Upper lobe of left lung (tissue), 6 donors: ENCODE measurements at regions not wholly inside any gene's neighbourhood (a gene's known extent, or its start where the extent isn't known, plus 50 kb on each side); places are given as distances from the start of the nearest gene placed in this dataset.

Experiments
- ATAC-seq, 2 donors: fragments of 200-7000 bp; cut with Tn5 transposase; one replicate each; pipeline ENCODE4 v1.9.1; 2022; ENCODE audit warnings: mild to moderate bottlenecking in 2 of 2, moderate library complexity in 2 of 2; ENCODE audit not compliant: low FRiP score in 2 of 2
- DNase-seq, 2 donors: peaks; one replicate each; pipeline ENCODE4 v3.0.0-alpha.2; 2019 to 2020
- H3K27ac ChIP-seq, 4 donors: fragments of 200-600 bp; sonication (generic); one replicate each; pipeline ENCODE4 v1.5.1; 2016 to 2019
- H3K27me3 ChIP-seq, 4 donors: fragments of 200-600 bp; sonication (generic); one replicate each; pipeline ENCODE4 v1.5.1; 2017 to 2019
- H3K36me3 ChIP-seq, 4 donors: fragments of 200-600 bp; sonication (generic); one replicate each; pipeline ENCODE4 v1.5.1; 2016 to 2019
- H3K4me1 ChIP-seq, 4 donors: fragments of 200-600 bp; sonication (generic); one replicate each; pipeline ENCODE4 v1.5.1; 2018 to 2019
- H3K4me3 ChIP-seq, 4 donors: fragments of 200-600 bp; sonication (generic); one replicate each; pipeline ENCODE4 v1.5.1; 2017 to 2019; ENCODE audit warnings: mild to moderate bottlenecking in 2 of 4, moderate library complexity in 1 of 4
- H3K9me3 ChIP-seq, 4 donors: fragments of 200-600 bp; sonication (generic); one replicate each; pipeline ENCODE4 v1.5.1; 2018 to 2019
- CTCF ChIP-seq, 6 experiments: fragments of 450-650 bp in 4 of 6; fragments of 200-600 bp in 2 of 6; sonication (generic) in 2 of 6; IDR thresholded peaks; one replicate each; pipeline ENCODE4 v1.5.1; 2016 to 2019; ENCODE audit warnings: antibody characterized with exemption in 6 of 6
- EP300 ChIP-seq, 4 donors: sonication (generic); formaldehyde crosslinking; IDR thresholded peaks; one replicate each; pipeline ENCODE4 v1.5.1; 2017; ENCODE audit warnings: antibody characterized with exemption in 4 of 4, control low read depth in 2 of 4
- POLR2A ChIP-seq, 4 donors: fragments of 450-650 bp; IDR thresholded peaks; one replicate each; pipeline ENCODE4 v1.5.1; 2016 to 2017; ENCODE audit warnings: antibody characterized with exemption in 4 of 4, mild to moderate bottlenecking in 2 of 4
- POLR2AphosphoS5 ChIP-seq, 2 donors: sonication (generic); formaldehyde crosslinking; IDR thresholded peaks; one replicate each; pipeline ENCODE4 v1.5.1; 2017; ENCODE audit warnings: antibody characterized with exemption in 2 of 2
- WGBS, 2 donors: methylation state at CpG; one replicate each; pipeline ENCODE4 v1.1.5; 2017 to 2018; 5-methylcytosine and 5-hydroxymethylcytosine counted together
- donor health status: DM: no; HTN: no; CAD: no; lungs with moderate emphysema.
- donor health status: DM: no; HTN: yes; CAD: no; lungs with severe emphysema.

GRCh38 chr3:45321607-45322391 lies 66.6 kb upstream of the LARS2 start:
- DNase-seq = no peak
- Histone ChIP-seq H3K4me3 (no peak overlapping the region), H3K36me3 (no peaks in the 10 kb centered on the region), H3K4me1 (no peaks in the 10 kb centered on the region), H3K27me3 (no peaks in the 10 kb centered on the region), H3K9me3 (no peaks in the 10 kb centered on the region), H3K27ac (no peak overlapping the region)
- TF ChIP-seq POLR2AphosphoS5 (IDR thresholded peaks at IDR 0.05) (no peak), POLR2A (IDR thresholded peaks at IDR 0.05) (no peak), EP300 (IDR thresholded peaks at IDR 0.05) (no peak), CTCF (IDR thresholded peaks at IDR 0.05) (no peak)
- no peak for ATAC-seq
- WGBS, 2 donors = 65 to 81% methylated on average over 10 to 11 of the region's 11 CpGs

- Histone ChIP-seq H3K27me3 (no peaks in the 10 kb centered on the region), H3K9me3 (no peaks in the 10 kb centered on the region), H3K4me3 (no peak overlapping the region), H3K27ac (no peak overlapping the region), H3K36me3 (no peaks in the 10 kb centered on the region), H3K4me1 (no peaks in the 10 kb centered on the region)
- WGBS, 2 donors = 88 to 91% methylated on average over 4 of the region's 4 CpGs
- DNase-seq (no peak), ATAC-seq (no peak)
- TF ChIP-seq POLR2AphosphoS5 (IDR thresholded peaks at IDR 0.05) (no peak), POLR2A (IDR thresholded peaks at IDR 0.05) (no peak), EP300 (IDR thresholded peaks at IDR 0.05) (no peak), CTCF (IDR thresholded peaks at IDR 0.05) (no peak)
These were observed 65.8 kb upstream of the LARS2 start for GRCh38 chr3:45322616-45323015.

GRCh38 chr3:45325676-45326075 lies 62.7 kb upstream of the LARS2 start:
- 83 to 90% methylated on average over 4 of the region's 4 CpGs for WGBS, 2 donors

DNA sequence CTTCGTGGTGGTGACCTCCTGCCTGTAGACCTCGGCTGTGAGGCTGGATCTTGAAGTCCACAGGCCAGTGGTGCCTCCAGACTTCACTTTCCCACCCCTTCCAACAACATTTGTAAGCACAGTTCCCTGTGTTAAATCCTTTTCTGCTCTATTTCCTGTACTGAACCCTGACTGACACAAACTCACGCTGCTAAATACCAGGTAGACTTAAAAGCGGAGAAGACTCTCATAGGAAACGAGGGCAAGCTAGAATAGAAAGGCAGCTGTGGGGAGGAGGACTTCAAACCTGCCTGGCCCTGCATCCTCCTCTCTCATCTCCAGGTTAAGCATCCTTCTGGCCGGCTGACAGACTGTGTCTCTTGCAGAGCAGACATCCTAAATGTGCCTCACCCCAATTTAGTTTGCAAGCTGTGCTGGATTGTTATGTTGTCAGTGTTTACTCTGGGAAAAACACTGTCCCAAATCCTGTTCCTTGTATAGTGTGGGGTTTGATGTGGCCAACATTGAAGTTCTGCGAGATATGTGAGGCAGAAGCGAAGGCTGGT lies 58.5 kb upstream of the LARS2 start:
- TF ChIP-seq POLR2AphosphoS5 (IDR thresholded peaks at IDR 0.05) (no peak), POLR2A (IDR thresholded peaks at IDR 0.05) (no peak), CTCF (IDR thresholded peaks at IDR 0.05) (no peak), EP300 (IDR thresholded peaks at IDR 0.05) (no peak)

More at GRCh38 chr3:45325676-45326075, 62.7 kb upstream of the LARS2 start:
- no peaks in the 10 kb centered on the region for H3K27me3 ChIP-seq
- H3K9me3 ChIP-seq = no peaks in the 10 kb centered on the region
- no peaks in the 10 kb centered on the region for H3K4me1 ChIP-seq
- DNase-seq (no peak), ATAC-seq (no peak)
- H3K4me3 ChIP-seq = no peak overlapping the region
- TF ChIP-seq CTCF (IDR thresholded peaks at IDR 0.05) (no peak), POLR2AphosphoS5 (IDR thresholded peaks at IDR 0.05) (no peak)
- H3K27ac ChIP-seq = no peak overlapping the region
- no peaks in the 10 kb centered on the region for H3K36me3 ChIP-seq

More for the DNA sequence above, 58.5 kb upstream of the LARS2 start:
- no peaks in the 10 kb centered on the region for H3K36me3 ChIP-seq
- H3K4me1 ChIP-seq = no peaks in the 10 kb centered on the region
- DNase-seq = no peak
- 70 to 73% methylated on average over 8 of the region's 8 CpGs for WGBS, 2 donors
- H3K9me3 ChIP-seq = no peaks in the 10 kb centered on the region
- ATAC-seq = no peak
- H3K27me3 ChIP-seq = no peaks in the 10 kb centered on the region
- no peak overlapping the region for H3K27ac ChIP-seq
- H3K4me3 ChIP-seq = no peak overlapping the region
